Bronchial epithelial cell (primary cell): ENCODE measurements at regions not wholly inside any gene's neighbourhood (a gene's known extent, or its start where the extent isn't known, plus 50 kb on each side); places are given as distances from the start of the nearest gene placed in this dataset.

Experiments used
- DNase-seq: peaks from one replicate; pipeline ENCODE4 v3.0.0-alpha.2; 2010; ENCODE audit warnings: low read depth
- FAIRE-seq: peaks from 2 replicates; lab custom pipeline; 2011; peaks lifted over from hg19 to GRCh38; lab: Jason Lieb, UNC
- H3K27me3 ChIP-seq: 2 replicates; pipeline ENCODE4 v1.5.1; 2011; ENCODE audit warnings: low read length; ENCODE audit not compliant: control insufficient read depth, insufficient read depth
- H3K36me3 ChIP-seq: 2 replicates; pipeline ENCODE4 v1.5.1; 2011; ENCODE audit warnings: low read length; ENCODE audit not compliant: control insufficient read depth, insufficient read depth
- H3K4me3 ChIP-seq: 2 replicates; pipeline ENCODE4 v1.5.1; 2011; ENCODE audit warnings: mild to moderate bottlenecking, low read depth, low read length, control low read depth
- TF ChIP-seq, protein P1 (sequence below): IDR thresholded peaks from 2 replicates; pipeline ENCODE4 v1.5.1; 2011; ENCODE audit warnings: mild to moderate bottlenecking, moderate library complexity, low read length, control low read depth, inconsistent platforms; ENCODE audit not compliant: insufficient read depth, severe bottlenecking

DNA sequence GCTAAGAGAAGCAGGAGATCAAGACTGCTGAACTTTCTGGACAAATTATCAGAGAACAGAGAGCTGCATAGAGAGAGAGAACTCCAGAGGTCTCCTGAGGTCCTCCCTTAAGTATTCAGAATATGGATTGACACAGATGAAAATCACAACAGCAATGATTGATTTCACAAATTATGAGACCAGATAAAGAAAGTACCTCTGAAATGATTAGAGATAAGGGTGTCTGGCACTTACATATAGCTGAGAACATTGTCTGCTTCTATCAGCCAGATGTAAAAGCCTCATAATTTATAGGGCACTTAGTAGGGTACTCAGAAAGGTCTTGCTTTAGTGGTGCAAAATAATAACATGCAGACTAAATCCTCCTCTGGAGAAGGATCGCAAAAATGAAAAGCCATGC, 1301.8 kb downstream of the BRINP3 start:
- DNase-seq (no peak), FAIRE-seq (no peak)
- Histone ChIP-seq H3K4me3 (no peak overlapping the region), H3K27me3 (no peaks in the 10 kb centered on the region), H3K36me3 (no peaks in the 10 kb centered on the region)
- TF ChIP-seq, protein P1, sequence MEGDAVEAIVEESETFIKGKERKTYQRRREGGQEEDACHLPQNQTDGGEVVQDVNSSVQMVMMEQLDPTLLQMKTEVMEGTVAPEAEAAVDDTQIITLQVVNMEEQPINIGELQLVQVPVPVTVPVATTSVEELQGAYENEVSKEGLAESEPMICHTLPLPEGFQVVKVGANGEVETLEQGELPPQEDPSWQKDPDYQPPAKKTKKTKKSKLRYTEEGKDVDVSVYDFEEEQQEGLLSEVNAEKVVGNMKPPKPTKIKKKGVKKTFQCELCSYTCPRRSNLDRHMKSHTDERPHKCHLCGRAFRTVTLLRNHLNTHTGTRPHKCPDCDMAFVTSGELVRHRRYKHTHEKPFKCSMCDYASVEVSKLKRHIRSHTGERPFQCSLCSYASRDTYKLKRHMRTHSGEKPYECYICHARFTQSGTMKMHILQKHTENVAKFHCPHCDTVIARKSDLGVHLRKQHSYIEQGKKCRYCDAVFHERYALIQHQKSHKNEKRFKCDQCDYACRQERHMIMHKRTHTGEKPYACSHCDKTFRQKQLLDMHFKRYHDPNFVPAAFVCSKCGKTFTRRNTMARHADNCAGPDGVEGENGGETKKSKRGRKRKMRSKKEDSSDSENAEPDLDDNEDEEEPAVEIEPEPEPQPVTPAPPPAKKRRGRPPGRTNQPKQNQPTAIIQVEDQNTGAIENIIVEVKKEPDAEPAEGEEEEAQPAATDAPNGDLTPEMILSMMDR: no peak

DNA sequence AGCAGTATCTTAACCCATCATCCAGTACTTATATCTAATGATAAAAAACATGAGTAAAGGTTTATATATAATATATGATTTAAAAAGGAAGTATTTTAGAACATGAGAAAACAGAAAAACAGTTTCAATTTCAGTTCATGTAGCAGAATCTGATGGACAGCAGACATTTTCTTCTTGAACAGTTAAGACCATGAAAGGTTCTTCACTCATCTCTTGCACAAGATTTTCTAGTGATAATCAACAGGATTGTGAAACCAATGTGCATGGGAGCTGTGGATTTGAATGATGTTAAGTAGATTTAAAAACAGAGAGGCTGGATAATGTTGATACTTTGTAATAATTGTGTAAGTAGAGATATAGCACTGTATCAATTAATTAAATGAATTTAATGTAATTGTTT, 1297.6 kb downstream of the BRINP3 start:
- no peaks in the 10 kb centered on the region for H3K36me3 ChIP-seq
- TF ChIP-seq, protein P1: no peak
- no peak for DNase-seq
- no peak for FAIRE-seq
- H3K27me3 ChIP-seq: no peaks in the 10 kb centered on the region
- no peak overlapping the region for H3K4me3 ChIP-seq

DNA sequence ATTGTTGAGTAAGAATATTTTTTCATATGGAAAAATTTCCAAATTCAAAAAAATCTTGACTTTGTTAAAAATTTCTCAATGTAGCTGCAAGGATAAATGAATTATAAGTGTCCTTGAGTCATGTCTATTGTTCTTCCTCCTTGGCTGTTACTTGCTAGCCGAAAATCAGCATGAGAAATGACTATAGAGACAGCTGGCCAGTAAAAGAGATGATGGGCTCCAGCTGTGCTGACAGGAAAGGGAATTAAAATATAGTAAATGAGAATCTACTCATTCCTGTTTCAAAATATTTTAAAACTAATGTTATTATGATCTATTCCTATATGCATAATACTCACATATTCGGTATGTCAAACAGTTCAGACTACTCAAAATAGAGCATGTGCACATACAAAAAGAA, 1292.6 kb downstream of the BRINP3 start:
- FAIRE-seq (no peak), DNase-seq (no peak)
- H3K4me3 ChIP-seq: no peak overlapping the region
- no peaks in the 10 kb centered on the region for H3K27me3 ChIP-seq
- H3K36me3 ChIP-seq: no peaks in the 10 kb centered on the region
- TF ChIP-seq, protein P1: no peak

DNA sequence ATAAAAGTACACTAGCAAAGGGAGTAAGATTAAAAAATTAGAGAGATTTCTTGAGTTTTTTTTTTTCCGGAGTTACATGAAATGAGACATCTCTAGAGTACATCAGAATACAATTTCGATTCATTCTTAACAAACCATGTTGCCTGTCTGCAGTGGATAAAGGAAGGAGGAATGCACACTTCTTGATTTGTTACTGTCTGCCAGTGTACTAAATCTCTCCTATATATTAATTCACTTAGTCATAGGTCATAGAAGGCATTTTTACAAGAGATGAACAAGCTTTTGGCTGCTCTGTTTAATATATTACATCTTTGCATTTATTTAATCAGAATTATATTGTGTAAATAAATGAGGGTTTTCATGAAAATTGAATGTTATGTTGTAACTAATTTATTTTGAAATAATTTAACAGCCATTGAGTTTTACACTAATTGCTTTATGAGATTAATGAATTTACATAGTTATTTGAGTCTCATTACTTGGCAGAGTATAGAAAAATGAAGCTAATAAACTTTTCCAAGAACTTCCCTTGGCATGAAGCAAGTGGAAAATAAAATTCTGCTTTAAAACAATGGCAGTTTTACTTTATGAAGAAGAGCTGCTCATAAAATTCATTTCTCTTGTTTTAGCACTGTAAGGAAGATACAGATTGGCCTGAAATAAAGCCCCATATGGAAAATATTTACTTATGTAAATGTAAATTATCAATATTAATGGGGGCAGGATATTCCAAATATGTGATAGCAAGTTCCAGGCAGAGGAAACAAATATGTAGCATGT, 1284.7 kb downstream of the BRINP3 start:
- DNase-seq (no peak), FAIRE-seq (no peak)
- H3K4me3 ChIP-seq: no peak overlapping the region
- H3K27me3 ChIP-seq: no peaks in the 10 kb centered on the region
- TF ChIP-seq, protein P1: no peak
- no peaks in the 10 kb centered on the region for H3K36me3 ChIP-seq

DNA sequence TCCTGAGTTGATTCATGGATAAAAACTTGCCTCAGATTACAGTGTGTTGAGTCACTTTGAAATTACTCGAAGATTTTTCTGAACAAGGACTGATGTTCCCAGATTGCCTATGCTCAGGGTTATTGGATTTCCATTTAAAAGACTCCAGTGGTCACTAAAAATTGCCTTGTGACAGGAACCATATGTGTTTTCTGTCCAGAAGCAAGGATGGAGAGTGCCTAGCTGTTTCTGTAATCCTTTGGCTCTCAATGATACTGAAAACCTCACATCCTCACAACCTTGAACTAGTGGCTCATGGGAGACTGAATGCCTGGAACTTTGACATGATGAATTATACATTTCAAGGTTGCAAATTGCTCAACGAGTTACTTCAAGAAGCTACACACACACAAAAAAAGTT, 1271.8 kb downstream of the BRINP3 start:
- Histone ChIP-seq H3K36me3 (no peaks in the 10 kb centered on the region), H3K27me3 (no peaks in the 10 kb centered on the region), H3K4me3 (no peak overlapping the region)
- FAIRE-seq: no peak
- TF ChIP-seq, protein P1: no peak
- no peak for DNase-seq

DNA sequence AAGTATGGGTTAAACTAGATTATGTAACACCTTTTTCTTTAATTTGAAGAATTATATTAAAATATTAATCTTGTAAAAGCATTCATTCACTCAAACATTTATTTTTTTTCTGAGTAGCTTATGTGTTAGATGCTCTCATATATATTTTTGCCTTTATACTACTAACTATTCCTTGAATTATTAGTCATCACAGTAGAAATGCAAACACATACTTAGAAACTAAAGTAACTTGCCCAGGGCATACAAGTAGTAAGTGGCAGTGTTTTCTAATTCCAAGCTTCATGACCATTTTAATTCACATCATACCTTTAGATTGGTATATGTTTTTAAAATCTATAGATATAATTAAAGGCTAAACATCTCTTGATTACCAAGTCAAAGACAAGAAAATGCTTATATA, 1271.0 kb downstream of the BRINP3 start:
- Histone ChIP-seq H3K36me3 (no peaks in the 10 kb centered on the region), H3K27me3 (no peaks in the 10 kb centered on the region), H3K4me3 (no peak overlapping the region)
- DNase-seq (peak; percentile 8), FAIRE-seq (no peak)
- TF ChIP-seq, protein P1: no peak
